Ovary (tissue), 7 donors: ENCODE measurements at regions not wholly inside any gene's neighbourhood (a gene's known extent, or its start where the extent isn't known, plus 50 kb on each side); places are given as distances from the start of the nearest gene placed in this dataset.

Source experiments
- DNase-seq, 5 donors: peaks; one replicate each; pipeline ENCODE4 v3.0.0-alpha.2; 2019 to 2020
- H3K27ac ChIP-seq, 2 donors: fragments of 200-600 bp; one replicate each; pipeline versions ENCODE4 v1.5.1 to v1.8.0; 2019 to 2022
- H3K27me3 ChIP-seq: fragments of 200-600 bp; one replicate; pipeline ENCODE4 v1.8.0; 2022
- H3K36me3 ChIP-seq: fragments of 200-600 bp; sonication (generic); one replicate; pipeline ENCODE4 v1.5.1; 2019
- H3K4me1 ChIP-seq: one replicate; pipeline ENCODE4 v1.8.1; 2013; ENCODE audit warnings: mild to moderate bottlenecking, moderate library complexity; ENCODE audit not compliant: insufficient read depth
- H3K4me3 ChIP-seq: fragments of 200-600 bp; sonication (generic); one replicate; pipeline ENCODE4 v1.5.1; 2017
- H3K9me3 ChIP-seq, 2 donors: fragments of 200-600 bp in 1 of 2; sonication (generic) in 1 of 2; one replicate each; pipeline versions ENCODE4 v1.5.1 to v1.8.1; 2013 to 2019; ENCODE audit warnings: mild to moderate bottlenecking in 1 of 2, moderate library complexity in 1 of 2
- CTCF ChIP-seq, 3 donors: fragments of 450-650 bp in 2 of 3; fragments of 200-600 bp in 1 of 3; IDR thresholded peaks; one replicate each; pipeline versions ENCODE4 v1.5.1 to v1.8.0; 2016 to 2022; ENCODE audit warnings: antibody characterized with exemption in 3 of 3, mild to moderate bottlenecking in 1 of 3
- EP300 ChIP-seq: sonication (generic); formaldehyde crosslinking; IDR thresholded peaks from one replicate; pipeline ENCODE4 v1.6.1; 2017; ENCODE audit warnings: antibody characterized with exemption
- POLR2A ChIP-seq: fragments of 450-650 bp; IDR thresholded peaks from one replicate; pipeline ENCODE4 v1.6.1; 2017; ENCODE audit warnings: antibody characterized with exemption, mild to moderate bottlenecking, moderate library complexity
- WGBS, 3 donors: extraction: QIAGEN DNeasy Blood & Tissue Kit in 1 of 3; methylation state at CpG; one replicate each; pipeline versions ENCODE4 v1.1.5 to v1.1.7; 2013 to 2017; 5-methylcytosine and 5-hydroxymethylcytosine counted together
- intact Hi-C, 4 donors: fragments of 100-400 bp; cut with DNase I; formaldehyde crosslinking; loops; one replicate each; pipeline versions ENCODE4 v1.11.0 to v1.15.1; 2022 to 2023
- donor health status: DM: no; HTN: no; CAD: no; lungs with moderate emphysema.
- donor health status: DM: no; HTN: no; CAD: no.
- donor health status: Bipolar disorder and iron deficiency.
- donor health status: DM: no; HTN: no; CAD: no.
- donor health status: DM: yes; HTN: yes; CAD: no.

DNA sequence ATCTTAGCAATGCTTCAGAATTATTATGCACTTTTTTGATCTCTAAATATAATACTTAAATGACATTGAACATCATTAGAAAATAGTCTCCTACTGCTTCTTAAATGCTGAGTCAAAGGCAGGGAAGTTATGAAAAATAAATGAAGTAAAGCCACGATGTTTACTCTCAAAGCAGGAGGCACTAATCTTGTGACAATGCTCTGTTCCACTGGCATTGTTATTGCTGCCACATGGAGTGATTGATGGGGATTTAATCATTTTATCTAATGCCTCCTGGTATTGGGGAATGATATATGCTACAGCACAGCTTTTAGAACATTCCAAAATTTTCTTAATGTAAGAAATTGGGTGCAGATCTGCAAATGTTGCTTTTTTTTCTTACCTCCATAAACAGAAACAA lies 1655.4 kb upstream of the NUDT12 start:
- no peak for DNase-seq
- Histone ChIP-seq H3K9me3 (no peaks in the 10 kb centered on the region), H3K36me3 (no peaks in the 10 kb centered on the region), H3K4me3 (no peak overlapping the region), H3K27me3 (no peaks in the 10 kb centered on the region), H3K27ac (no peak overlapping the region), H3K4me1 (no peaks in the 10 kb centered on the region)
- TF ChIP-seq POLR2A (no peak), CTCF (IDR thresholded peaks at IDR 0.05) (no peak), EP300 (no peak)
- intact Hi-C loops, result no loop called here
- 19 to 31% (median 29%) methylated on average over 1 of the region's 1 CpG for WGBS, 3 donors

- no peak for DNase-seq
- intact Hi-C loops, result no loop called here
- TF ChIP-seq EP300, result no peak
- TF ChIP-seq POLR2A, result no peak
- no peak for TF ChIP-seq CTCF (IDR thresholded peaks at IDR 0.05)
- no peaks in the 10 kb centered on the region for H3K27me3 ChIP-seq
- H3K9me3 ChIP-seq, result no peaks in the 10 kb centered on the region
- H3K4me1 ChIP-seq, result no peaks in the 10 kb centered on the region
- no peaks in the 10 kb centered on the region for H3K36me3 ChIP-seq
- H3K27ac ChIP-seq, result no peak overlapping the region
- H3K4me3 ChIP-seq, result no peak overlapping the region
Observed at GRCh38 chr5:105213078-105213477, 1650.5 kb upstream of the NUDT12 start.

DNA sequence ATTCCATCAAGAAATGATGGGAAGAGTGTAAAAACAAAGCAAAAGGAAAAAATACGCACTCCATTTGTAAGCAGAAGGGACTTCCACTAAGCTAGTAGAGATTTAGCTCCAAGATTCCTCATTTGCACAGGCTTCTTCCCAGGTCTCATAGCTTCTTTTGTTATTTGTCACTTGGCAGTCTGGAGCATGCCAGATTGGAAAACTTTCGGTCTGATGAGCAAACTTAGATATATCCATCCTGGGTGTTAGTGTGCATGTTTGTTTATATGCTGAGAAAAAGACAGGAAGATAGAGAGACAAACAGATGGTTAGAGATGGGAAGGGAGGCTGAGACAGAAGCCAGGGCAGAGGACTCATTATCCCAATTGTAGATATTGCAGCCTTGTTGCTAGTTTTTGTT lies 1644.5 kb upstream of the NUDT12 start:
- H3K4me3 ChIP-seq, result no peak overlapping the region
- no peaks in the 10 kb centered on the region for H3K27me3 ChIP-seq
- intact Hi-C loops, result no loop called here
- no peak for TF ChIP-seq POLR2A
- TF ChIP-seq EP300, result no peak
- no peak for TF ChIP-seq CTCF (IDR thresholded peaks at IDR 0.05)
- no peaks in the 10 kb centered on the region for H3K4me1 ChIP-seq
- H3K27ac ChIP-seq, result no peak overlapping the region
- WGBS, 3 donors, result 66 to 72% (median 71%) methylated on average over 2 of the region's 2 CpGs
- no peak for DNase-seq
- no peaks in the 10 kb centered on the region for H3K9me3 ChIP-seq
- H3K36me3 ChIP-seq, result no peaks in the 10 kb centered on the region

DNA sequence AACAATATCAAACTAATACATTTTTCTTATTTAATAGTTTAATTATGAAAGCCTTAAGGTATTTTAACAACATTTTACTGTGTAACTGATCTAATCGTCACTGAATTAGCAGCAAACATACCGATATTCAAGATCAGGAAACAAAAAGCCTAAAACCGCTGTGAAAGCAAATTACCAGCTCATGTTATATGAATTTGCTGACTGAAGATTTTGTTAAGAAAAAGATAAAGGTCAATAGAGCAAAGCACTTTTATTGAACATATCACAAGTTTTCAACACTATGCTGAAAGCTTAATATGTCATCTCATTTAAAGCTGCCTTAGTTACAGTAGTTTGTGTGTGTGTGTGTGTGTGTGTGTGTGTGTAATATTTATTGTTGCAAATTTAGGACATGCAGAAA lies 1634.9 kb upstream of the NUDT12 start:
- Histone ChIP-seq H3K4me3 (no peak overlapping the region), H3K27me3 (no peaks in the 10 kb centered on the region), H3K27ac (no peak overlapping the region), H3K36me3 (no peaks in the 10 kb centered on the region), H3K9me3 (no peaks in the 10 kb centered on the region), H3K4me1 (no peaks in the 10 kb centered on the region)
- no peak for TF ChIP-seq POLR2A
- TF ChIP-seq EP300, result no peak
- TF ChIP-seq CTCF (IDR thresholded peaks at IDR 0.05), result no peak
- 82 to 92% (median 87%) methylated on average over 3 of the region's 3 CpGs for WGBS, 3 donors
- intact Hi-C loops, result no loop called here
- no peak for DNase-seq

- TF ChIP-seq CTCF (IDR thresholded peaks at IDR 0.05) (no peak), POLR2A (no peak), EP300 (no peak)
- intact Hi-C loops, result no loop called here
Observed at GRCh38 chr5:105195765-105196164, 1633.2 kb upstream of the NUDT12 start.

More at GRCh38 chr5:105195765-105196164, 1633.2 kb upstream of the NUDT12 start:
- no peaks in the 10 kb centered on the region for H3K9me3 ChIP-seq
- H3K4me3 ChIP-seq, result no peak overlapping the region
- no peaks in the 10 kb centered on the region for H3K4me1 ChIP-seq
- H3K27me3 ChIP-seq, result no peaks in the 10 kb centered on the region
- no peak overlapping the region for H3K27ac ChIP-seq
- no peak for DNase-seq
- no peaks in the 10 kb centered on the region for H3K36me3 ChIP-seq
